GM23248 (cell line): ENCODE measurements at regions not wholly inside any gene's neighbourhood (a gene's known extent, or its start where the extent isn't known, plus 50 kb on each side); places are given as distances from the start of the nearest gene placed in this dataset.

Experiments used
- EZH2 ChIP-seq: fragments of 200-600 bp; sonication (generic); IDR thresholded peaks from 2 replicates; pipeline ENCODE4 v1.6.1; 2018; ENCODE audit warnings: antibody characterized with exemption, mild to moderate bottlenecking; ENCODE audit not compliant: insufficient read depth, poor library complexity, severe bottlenecking
- EZH2phosphoT487 ChIP-seq: fragments of 200-600 bp; sonication (generic); IDR thresholded peaks from 2 replicates; pipeline ENCODE4 v1.6.1; 2018; ENCODE audit warnings: antibody characterized with exemption, moderate library complexity, mild to moderate bottlenecking, low read depth; ENCODE audit not compliant: insufficient read depth

- TF ChIP-seq EZH2 (no peak), EZH2phosphoT487 (no peak)
Observed at GRCh38 chr17:72422204-72422504, 301.3 kb downstream of the SOX9 start.
